Tibial nerve (tissue), 4 donors: ENCODE measurements at regions not wholly inside any gene's neighbourhood (a gene's known extent, or its start where the extent isn't known, plus 50 kb on each side); places are given as distances from the start of the nearest gene placed in this dataset.

Experiments used
- DNase-seq, 2 donors: peaks; one replicate each; pipeline ENCODE4 v3.0.0-alpha.2; 2019; ENCODE audit warnings: low spot score in 2 of 2
- H3K27ac ChIP-seq, 4 donors: fragments of 200-600 bp; sonication (generic) in 3 of 4; one replicate each; pipeline ENCODE4 v1.5.1; 2017 to 2019; ENCODE audit warnings: mild to moderate bottlenecking in 1 of 4
- H3K27me3 ChIP-seq, 2 donors: fragments of 200-600 bp; sonication (generic) in 1 of 2; one replicate each; pipeline versions ENCODE4 v1.5.1 to v1.6.0; 2017 to 2019
- H3K36me3 ChIP-seq, 3 donors: fragments of 200-600 bp; sonication (generic); one replicate each; pipeline ENCODE4 v1.5.1; 2018 to 2019
- H3K4me1 ChIP-seq, 4 donors: fragments of 200-600 bp; sonication (generic) in 3 of 4; one replicate each; pipeline ENCODE4 v1.5.1; 2017 to 2019
- H3K4me3 ChIP-seq, 4 donors: fragments of 200-600 bp; sonication (generic) in 3 of 4; one replicate each; pipeline ENCODE4 v1.5.1; 2017 to 2019; ENCODE audit warnings: mild to moderate bottlenecking in 1 of 4, moderate library complexity in 1 of 4
- H3K9me3 ChIP-seq, 4 donors: fragments of 200-600 bp; sonication (generic) in 3 of 4; one replicate each; pipeline ENCODE4 v1.5.1; 2017 to 2019
- EP300 ChIP-seq, 2 donors: sonication (generic); formaldehyde crosslinking; IDR thresholded peaks; one replicate each; pipeline ENCODE4 v1.6.1; 2017; ENCODE audit warnings: antibody characterized with exemption in 2 of 2, mild to moderate bottlenecking in 1 of 2
- POLR2A ChIP-seq, 2 donors: fragments of 450-650 bp; IDR thresholded peaks; one replicate each; pipeline ENCODE4 v1.6.1; 2017; ENCODE audit warnings: antibody characterized with exemption in 2 of 2, mild to moderate bottlenecking in 2 of 2, moderate library complexity in 2 of 2
- WGBS, 2 donors: methylation state at CpG; one replicate each; pipeline ENCODE4 v1.1.5; 2018; 5-methylcytosine and 5-hydroxymethylcytosine counted together
- TF ChIP-seq, protein P1 (sequence below), 5 experiments: fragments of 200-600 bp in 3 of 5; fragments of 450-650 bp in 2 of 5; sonication (generic) in 3 of 5; IDR thresholded peaks; one replicate each; pipeline ENCODE4 v1.5.1; 2016 to 2019; ENCODE audit warnings: antibody characterized with exemption in 5 of 5, mild to moderate bottlenecking in 3 of 5, moderate library complexity in 2 of 5

GRCh38 chr7:63043657-63044543, 954.7 kb upstream of the ZNF722 start:
- H3K9me3 ChIP-seq: peaks cover 0 to 65% (median 0%) of the 10 kb centered on the region in 4 donors

GRCh38 chr7:63044721-63045120, 953.9 kb upstream of the ZNF722 start:
- WGBS, 2 donors: 49 to 75% methylated on average over 3 of the region's 3 CpGs
- no peak overlapping the region for H3K4me3 ChIP-seq
- H3K4me1 ChIP-seq: no peaks in the 10 kb centered on the region
- no peak for DNase-seq
- no peaks in the 10 kb centered on the region for H3K36me3 ChIP-seq
- H3K27ac ChIP-seq: no peak overlapping the region
- no peak for TF ChIP-seq EP300 (IDR thresholded peaks at IDR 0.05)
- peaks cover 0 to 62% (median 0%) of the 10 kb centered on the region in 4 donors for H3K9me3 ChIP-seq
- H3K27me3 ChIP-seq: no peaks in the 10 kb centered on the region

More at GRCh38 chr7:63043657-63044543, 954.7 kb upstream of the ZNF722 start:
- WGBS, 2 donors: 54 to 61% methylated on average over 9 of the region's 9 CpGs
- TF ChIP-seq, protein P1, sequence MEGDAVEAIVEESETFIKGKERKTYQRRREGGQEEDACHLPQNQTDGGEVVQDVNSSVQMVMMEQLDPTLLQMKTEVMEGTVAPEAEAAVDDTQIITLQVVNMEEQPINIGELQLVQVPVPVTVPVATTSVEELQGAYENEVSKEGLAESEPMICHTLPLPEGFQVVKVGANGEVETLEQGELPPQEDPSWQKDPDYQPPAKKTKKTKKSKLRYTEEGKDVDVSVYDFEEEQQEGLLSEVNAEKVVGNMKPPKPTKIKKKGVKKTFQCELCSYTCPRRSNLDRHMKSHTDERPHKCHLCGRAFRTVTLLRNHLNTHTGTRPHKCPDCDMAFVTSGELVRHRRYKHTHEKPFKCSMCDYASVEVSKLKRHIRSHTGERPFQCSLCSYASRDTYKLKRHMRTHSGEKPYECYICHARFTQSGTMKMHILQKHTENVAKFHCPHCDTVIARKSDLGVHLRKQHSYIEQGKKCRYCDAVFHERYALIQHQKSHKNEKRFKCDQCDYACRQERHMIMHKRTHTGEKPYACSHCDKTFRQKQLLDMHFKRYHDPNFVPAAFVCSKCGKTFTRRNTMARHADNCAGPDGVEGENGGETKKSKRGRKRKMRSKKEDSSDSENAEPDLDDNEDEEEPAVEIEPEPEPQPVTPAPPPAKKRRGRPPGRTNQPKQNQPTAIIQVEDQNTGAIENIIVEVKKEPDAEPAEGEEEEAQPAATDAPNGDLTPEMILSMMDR (IDR thresholded peaks at IDR 0.05): no peak
- TF ChIP-seq POLR2A (IDR thresholded peaks at IDR 0.05): no peak
- TF ChIP-seq EP300 (IDR thresholded peaks at IDR 0.05): no peak
- no peak for DNase-seq
- no peak overlapping the region for H3K27ac ChIP-seq
- H3K36me3 ChIP-seq: no peaks in the 10 kb centered on the region
- H3K4me1 ChIP-seq: no peaks in the 10 kb centered on the region
- no peak overlapping the region for H3K4me3 ChIP-seq
- H3K27me3 ChIP-seq: no peaks in the 10 kb centered on the region

- Histone ChIP-seq H3K4me3 (no peak overlapping the region), H3K36me3 (no peaks in the 10 kb centered on the region), H3K4me1 (no peaks in the 10 kb centered on the region), H3K9me3 (peaks cover 0 to 61% (median 0%) of the 10 kb centered on the region in 4 donors), H3K27me3 (no peaks in the 10 kb centered on the region), H3K27ac (no peak overlapping the region)
- TF ChIP-seq POLR2A (IDR thresholded peaks at IDR 0.05) (no peak), EP300 (IDR thresholded peaks at IDR 0.05) (no peak)
- TF ChIP-seq, protein P1 (IDR thresholded peaks at IDR 0.05): no peak
- 35 to 41% methylated on average over 2 of the region's 2 CpGs for WGBS, 2 donors
- DNase-seq: no peak
Observed at GRCh38 chr7:63045575-63045974, 953.1 kb upstream of the ZNF722 start.

- H3K36me3 ChIP-seq: no peaks in the 10 kb centered on the region
- H3K9me3 ChIP-seq: peaks cover 0 to 55% (median 0%) of the 10 kb centered on the region in 4 donors
Observed at GRCh38 chr7:63046612-63047011, 952.0 kb upstream of the ZNF722 start.

DNA sequence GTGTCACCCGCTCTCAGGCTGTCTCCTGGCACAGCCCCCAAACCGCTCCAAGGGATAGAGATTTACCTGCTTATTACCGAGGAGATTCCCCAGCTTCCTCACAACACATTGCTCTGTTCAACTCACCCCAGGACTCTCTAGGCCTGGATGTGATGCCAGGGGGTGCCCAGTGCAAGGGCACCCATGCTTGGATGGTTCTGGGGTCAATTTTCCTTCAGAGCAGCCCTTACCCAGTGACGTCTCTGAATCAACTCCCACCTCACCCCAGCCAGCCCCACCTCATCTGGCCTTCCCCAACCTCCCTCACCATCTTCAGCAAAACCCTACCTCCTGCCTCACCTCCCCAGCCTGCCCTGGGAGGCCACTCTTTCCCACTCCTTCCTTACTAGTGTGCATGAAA, 951.6 kb upstream of the ZNF722 start:
- H3K4me1 ChIP-seq: no peaks in the 10 kb centered on the region
- no peak for DNase-seq
- TF ChIP-seq POLR2A (IDR thresholded peaks at IDR 0.05): no peak
- no peak for TF ChIP-seq EP300 (IDR thresholded peaks at IDR 0.05)
- TF ChIP-seq, protein P1 (IDR thresholded peaks at IDR 0.05): no peak
- H3K4me3 ChIP-seq: no peak overlapping the region
- H3K36me3 ChIP-seq: no peaks in the 10 kb centered on the region
- H3K27me3 ChIP-seq: no peaks in the 10 kb centered on the region
- H3K9me3 ChIP-seq: peaks cover 0 to 53% (median 0%) of the 10 kb centered on the region in 4 donors
- 83 to 86% methylated on average over 4 of the region's 4 CpGs for whole genome bisulfite sequencing, 2 donors
- no peak overlapping the region for H3K27ac ChIP-seq

More at GRCh38 chr7:63046612-63047011, 952.0 kb upstream of the ZNF722 start:
- TF ChIP-seq EP300 (IDR thresholded peaks at IDR 0.05): no peak
- TF ChIP-seq, protein P1 (IDR thresholded peaks at IDR 0.05): no peak
- no peak for TF ChIP-seq POLR2A (IDR thresholded peaks at IDR 0.05)
- no peak for DNase-seq
- 66 to 75% methylated on average over 3 of the region's 3 CpGs for WGBS, 2 donors
- Histone ChIP-seq H3K27ac (no peak overlapping the region), H3K4me3 (no peak overlapping the region), H3K4me1 (no peaks in the 10 kb centered on the region), H3K27me3 (no peaks in the 10 kb centered on the region)
